Liver (tissue), 3 donors: ENCODE measurements at regions not wholly inside any gene's neighbourhood (a gene's known extent, or its start where the extent isn't known, plus 50 kb on each side); places are given as distances from the start of the nearest gene placed in this dataset.

Experiments used
- EGR1 ChIP-seq, 2 donors: IDR thresholded peaks; 2 replicates each; pipeline ENCODE4 v1.6.1; 2016 to 2018; ENCODE audit warnings: antibody characterized with exemption in 2 of 2, low read depth in 2 of 2
- FOXA2 ChIP-seq: IDR thresholded peaks from 2 replicates; pipeline ENCODE4 v1.6.1; 2016; ENCODE audit warnings: antibody characterized with exemption
- GABPA ChIP-seq, 2 donors: IDR thresholded peaks in 1 of 2; conservative IDR thresholded peaks in 1 of 2; 2 replicates each; pipeline ENCODE4 v1.6.1; 2016; ENCODE audit warnings: antibody characterized with exemption in 2 of 2, mild to moderate bottlenecking in 1 of 2, moderate library complexity in 1 of 2
- JUND ChIP-seq, 2 donors: IDR thresholded peaks; 2 replicates each; pipeline ENCODE4 v1.6.1; 2016; ENCODE audit warnings: antibody characterized with exemption in 2 of 2
- NR2F2 ChIP-seq: IDR thresholded peaks from 2 replicates; pipeline ENCODE4 v1.6.1; 2016; ENCODE audit warnings: antibody characterized with exemption
- RAD21 ChIP-seq, 2 donors: IDR thresholded peaks; 2 replicates each; pipeline ENCODE4 v1.6.1; 2016; ENCODE audit warnings: antibody characterized with exemption in 2 of 2, mild to moderate bottlenecking in 2 of 2
- RXRA ChIP-seq, 2 donors: IDR thresholded peaks; 2 replicates each; pipeline ENCODE4 v1.6.1; 2017 to 2018; ENCODE audit warnings: antibody characterized with exemption in 2 of 2, mild to moderate bottlenecking in 1 of 2
- SP1 ChIP-seq: IDR thresholded peaks from 2 replicates; pipeline ENCODE4 v1.6.1; 2018; ENCODE audit warnings: antibody characterized with exemption, mild to moderate bottlenecking
- TAF1 ChIP-seq: conservative IDR thresholded peaks from 2 replicates; pipeline ENCODE4 v1.6.1; 2016; ENCODE audit warnings: antibody characterized with exemption, mild to moderate bottlenecking
- YY1 ChIP-seq: IDR thresholded peaks from 2 replicates; pipeline ENCODE4 v1.6.1; 2016; ENCODE audit warnings: antibody characterized with exemption, mild to moderate bottlenecking
- ZBTB33 ChIP-seq: IDR thresholded peaks from 2 replicates; pipeline ENCODE4 v1.6.1; 2016; ENCODE audit warnings: antibody characterized with exemption
- TF ChIP-seq, protein P1 (sequence below): fragments of 150-350 bp; IDR thresholded peaks from 2 replicates; pipeline ENCODE4 v1.5.1; 2017; ENCODE audit warnings: improper control_type of control experiment, low read depth, low read length; ENCODE audit not compliant: missing input control
- TF ChIP-seq, protein P2 (sequence below): IDR thresholded peaks from 2 replicates; pipeline ENCODE4 v1.6.1; 2016; ENCODE audit warnings: antibody characterized with exemption
- donor health status: healthy.
- donor health status: healthy.

GRCh38 chr18:14928396-14928795 lies 180.4 kb downstream of the ANKRD30B start:
- TF ChIP-seq TAF1 (no peak), YY1 (no peak), EGR1 (IDR thresholded peaks at IDR 0.05; ENCODE audit: low read depth in 2 of 2) (no peak), NR2F2 (no peak), FOXA2 (no peak), RXRA (IDR thresholded peaks at IDR 0.05) (no peak), ZBTB33 (no peak), RAD21 (IDR thresholded peaks at IDR 0.05) (no peak), JUND (IDR thresholded peaks at IDR 0.05) (no peak), SP1 (no peak), GABPA (IDR thresholded peaks at IDR 0.05 in 1 of 2, conservative IDR thresholded peaks at IDR 0.05 in 1 of 2) (no peak)
- TF ChIP-seq, protein P1, sequence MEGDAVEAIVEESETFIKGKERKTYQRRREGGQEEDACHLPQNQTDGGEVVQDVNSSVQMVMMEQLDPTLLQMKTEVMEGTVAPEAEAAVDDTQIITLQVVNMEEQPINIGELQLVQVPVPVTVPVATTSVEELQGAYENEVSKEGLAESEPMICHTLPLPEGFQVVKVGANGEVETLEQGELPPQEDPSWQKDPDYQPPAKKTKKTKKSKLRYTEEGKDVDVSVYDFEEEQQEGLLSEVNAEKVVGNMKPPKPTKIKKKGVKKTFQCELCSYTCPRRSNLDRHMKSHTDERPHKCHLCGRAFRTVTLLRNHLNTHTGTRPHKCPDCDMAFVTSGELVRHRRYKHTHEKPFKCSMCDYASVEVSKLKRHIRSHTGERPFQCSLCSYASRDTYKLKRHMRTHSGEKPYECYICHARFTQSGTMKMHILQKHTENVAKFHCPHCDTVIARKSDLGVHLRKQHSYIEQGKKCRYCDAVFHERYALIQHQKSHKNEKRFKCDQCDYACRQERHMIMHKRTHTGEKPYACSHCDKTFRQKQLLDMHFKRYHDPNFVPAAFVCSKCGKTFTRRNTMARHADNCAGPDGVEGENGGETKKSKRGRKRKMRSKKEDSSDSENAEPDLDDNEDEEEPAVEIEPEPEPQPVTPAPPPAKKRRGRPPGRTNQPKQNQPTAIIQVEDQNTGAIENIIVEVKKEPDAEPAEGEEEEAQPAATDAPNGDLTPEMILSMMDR: no peak
- TF ChIP-seq, protein P2, sequence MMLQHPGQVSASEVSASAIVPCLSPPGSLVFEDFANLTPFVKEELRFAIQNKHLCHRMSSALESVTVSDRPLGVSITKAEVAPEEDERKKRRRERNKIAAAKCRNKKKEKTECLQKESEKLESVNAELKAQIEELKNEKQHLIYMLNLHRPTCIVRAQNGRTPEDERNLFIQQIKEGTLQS: no peak
